ENCODE measurements at regions not wholly inside any gene's neighbourhood (a gene's known extent, or its start where the extent isn't known, plus 50 kb on each side); places are given as distances from the start of the nearest gene placed in this dataset.

DNA sequence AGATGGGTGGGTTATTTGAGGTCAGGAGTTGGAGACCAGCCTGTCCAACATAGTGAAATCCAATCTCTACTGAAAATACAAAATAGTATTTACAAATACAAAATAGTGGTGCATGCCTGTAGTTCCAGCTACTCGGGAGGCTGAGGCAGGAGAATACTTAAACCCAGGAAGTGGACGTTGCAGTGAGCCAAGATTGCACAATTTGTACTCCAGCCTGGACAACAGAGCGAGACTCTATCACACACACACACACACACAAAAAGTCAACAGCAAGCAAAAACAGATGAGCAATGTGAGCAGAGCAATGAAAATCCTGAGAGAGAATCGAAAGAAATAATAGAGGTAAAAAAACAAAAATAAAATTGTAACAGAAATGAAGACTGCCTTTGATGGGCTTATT is 168.8 kb downstream of the PCDH18 start:
- TF ChIP-seq, protein P1, sequence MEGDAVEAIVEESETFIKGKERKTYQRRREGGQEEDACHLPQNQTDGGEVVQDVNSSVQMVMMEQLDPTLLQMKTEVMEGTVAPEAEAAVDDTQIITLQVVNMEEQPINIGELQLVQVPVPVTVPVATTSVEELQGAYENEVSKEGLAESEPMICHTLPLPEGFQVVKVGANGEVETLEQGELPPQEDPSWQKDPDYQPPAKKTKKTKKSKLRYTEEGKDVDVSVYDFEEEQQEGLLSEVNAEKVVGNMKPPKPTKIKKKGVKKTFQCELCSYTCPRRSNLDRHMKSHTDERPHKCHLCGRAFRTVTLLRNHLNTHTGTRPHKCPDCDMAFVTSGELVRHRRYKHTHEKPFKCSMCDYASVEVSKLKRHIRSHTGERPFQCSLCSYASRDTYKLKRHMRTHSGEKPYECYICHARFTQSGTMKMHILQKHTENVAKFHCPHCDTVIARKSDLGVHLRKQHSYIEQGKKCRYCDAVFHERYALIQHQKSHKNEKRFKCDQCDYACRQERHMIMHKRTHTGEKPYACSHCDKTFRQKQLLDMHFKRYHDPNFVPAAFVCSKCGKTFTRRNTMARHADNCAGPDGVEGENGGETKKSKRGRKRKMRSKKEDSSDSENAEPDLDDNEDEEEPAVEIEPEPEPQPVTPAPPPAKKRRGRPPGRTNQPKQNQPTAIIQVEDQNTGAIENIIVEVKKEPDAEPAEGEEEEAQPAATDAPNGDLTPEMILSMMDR (IDR thresholded peaks at IDR 0.05) = no peak
- TF ChIP-seq, protein P2, sequence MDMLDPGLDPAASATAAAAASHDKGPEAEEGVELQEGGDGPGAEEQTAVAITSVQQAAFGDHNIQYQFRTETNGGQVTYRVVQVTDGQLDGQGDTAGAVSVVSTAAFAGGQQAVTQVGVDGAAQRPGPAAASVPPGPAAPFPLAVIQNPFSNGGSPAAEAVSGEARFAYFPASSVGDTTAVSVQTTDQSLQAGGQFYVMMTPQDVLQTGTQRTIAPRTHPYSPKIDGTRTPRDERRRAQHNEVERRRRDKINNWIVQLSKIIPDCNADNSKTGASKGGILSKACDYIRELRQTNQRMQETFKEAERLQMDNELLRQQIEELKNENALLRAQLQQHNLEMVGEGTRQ (IDR thresholded peaks at IDR 0.05) = no peak
- TF ChIP-seq EP300 (IDR thresholded peaks at IDR 0.05) = no peak
- TF ChIP-seq CHD4 (IDR thresholded peaks at IDR 0.05; ENCODE audit: borderline replicate concordance) = no peak
- no peak for TF ChIP-seq POLR2A (IDR thresholded peaks at IDR 0.05; ENCODE audit: low read length)

Measured in A549 (cell line).